B cell (primary cell): ENCODE measurements at regions not wholly inside any gene's neighbourhood (a gene's known extent, or its start where the extent isn't known, plus 50 kb on each side); places are given as distances from the start of the nearest gene placed in this dataset.

Source experiments
- CTCF ChIP-seq: fragments of 200-600 bp; IDR thresholded peaks from one replicate; pipeline ENCODE4 v1.8.0; 2022; ENCODE audit warnings: antibody characterized with exemption, mild to moderate bottlenecking
- EZH2 ChIP-seq: IDR thresholded peaks from 2 replicates; pipeline ENCODE4 v1.6.1; 2012; ENCODE audit warnings: borderline replicate concordance, low read depth, mild to moderate bottlenecking, moderate library complexity, low read length; ENCODE audit not compliant: insufficient read depth, poor library complexity, severe bottlenecking

DNA sequence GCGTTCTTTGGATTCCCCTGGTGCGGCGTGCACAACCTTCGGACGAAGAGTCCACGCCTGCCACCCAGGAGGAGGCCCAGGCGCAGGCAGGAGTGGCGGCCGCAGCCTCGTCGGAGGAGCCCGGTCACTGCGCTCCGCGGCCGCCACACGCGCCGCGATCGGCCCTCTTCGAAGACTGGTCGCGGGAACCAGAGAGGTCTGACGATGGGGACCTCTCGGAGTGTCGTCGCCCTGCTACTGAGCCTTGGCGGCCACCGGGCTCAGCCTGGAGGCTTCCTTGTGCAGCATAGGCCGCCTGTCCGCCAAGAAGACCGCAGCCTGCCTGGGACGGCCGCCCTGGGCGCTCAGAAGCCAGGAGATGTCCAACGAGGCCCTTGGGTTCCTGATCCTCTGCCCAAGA lies 112.5 kb upstream of the SELENOP start:
- TF ChIP-seq CTCF (no peak), EZH2 (no peak)
